ENCODE measurements at regions not wholly inside any gene's neighbourhood (a gene's known extent, or its start where the extent isn't known, plus 50 kb on each side); places are given as distances from the start of the nearest gene placed in this dataset.

GRCh38 chr2:3134026-3134571 lies 243.5 kb downstream of the EIPR1 start:
- no peak for TF ChIP-seq CTCF (IDR thresholded peaks at IDR 0.05; ENCODE audit: low read length)
- TF ChIP-seq EZH2 (IDR thresholded peaks at IDR 0.05; ENCODE audit: borderline replicate concordance, low read length) = no peak
